Forelimb muscle (tissue), 1 donor: ENCODE measurements at regions not wholly inside any gene's neighbourhood (a gene's known extent, or its start where the extent isn't known, plus 50 kb on each side); places are given as distances from the start of the nearest gene placed in this dataset.

ENCODE experiments used
- DNase-seq: peaks from one replicate; pipeline ENCODE4 v3.0.0-alpha.2; 2013; ENCODE audit warnings: low read depth

DNA sequence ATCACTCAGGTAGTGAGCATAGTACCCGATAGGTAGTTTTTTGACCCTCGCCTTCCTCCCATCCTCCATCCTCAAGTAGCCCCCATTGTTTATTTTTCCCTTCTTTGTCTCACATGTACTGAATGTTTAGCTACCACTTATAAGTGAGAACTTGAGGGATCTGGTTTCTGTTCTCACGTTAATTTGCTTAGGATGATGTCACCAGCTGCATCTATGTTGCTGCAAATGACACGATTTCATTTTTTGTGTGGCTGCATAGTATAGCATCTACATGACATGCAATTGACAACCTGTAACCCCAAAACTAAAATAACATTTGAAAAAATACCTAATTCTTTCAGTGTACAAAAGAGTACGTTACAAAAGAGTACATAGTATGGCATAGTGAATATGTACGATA lies 254.0 kb upstream of the NOVA1 start:
- DNase-seq = no peak

DNA sequence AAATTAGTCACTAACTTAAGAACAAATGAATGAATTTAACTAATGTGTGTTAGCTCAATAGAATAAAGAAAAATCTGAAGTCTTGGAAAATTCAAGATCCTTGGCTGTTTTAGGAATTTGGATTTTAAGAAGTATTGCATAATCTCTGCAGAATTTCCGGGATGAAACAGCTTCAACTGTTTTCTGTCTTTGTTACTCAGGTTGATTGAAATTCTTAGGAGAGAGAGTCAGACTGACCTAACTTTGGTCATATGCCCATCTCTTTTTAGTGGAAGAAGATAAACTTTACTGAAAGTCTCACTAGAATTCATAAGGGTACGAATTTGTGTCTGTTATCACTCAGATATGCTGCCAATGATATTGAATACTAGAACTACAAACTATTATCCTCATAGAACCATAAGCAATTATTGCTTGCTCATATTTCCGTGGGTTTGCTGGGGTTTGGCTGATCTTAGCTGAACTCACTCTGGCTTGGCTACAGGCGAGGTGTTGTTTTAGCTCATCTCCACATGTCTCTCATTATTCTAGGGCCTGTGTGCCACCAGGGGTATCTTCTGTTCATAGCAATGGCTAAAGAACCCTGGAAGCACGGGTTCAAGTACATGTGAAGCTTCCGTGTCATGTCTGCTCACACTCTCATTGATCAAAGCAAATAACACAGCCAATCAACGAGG lies 257.4 kb upstream of the NOVA1 start:
- DNase-seq = no peak

DNA sequence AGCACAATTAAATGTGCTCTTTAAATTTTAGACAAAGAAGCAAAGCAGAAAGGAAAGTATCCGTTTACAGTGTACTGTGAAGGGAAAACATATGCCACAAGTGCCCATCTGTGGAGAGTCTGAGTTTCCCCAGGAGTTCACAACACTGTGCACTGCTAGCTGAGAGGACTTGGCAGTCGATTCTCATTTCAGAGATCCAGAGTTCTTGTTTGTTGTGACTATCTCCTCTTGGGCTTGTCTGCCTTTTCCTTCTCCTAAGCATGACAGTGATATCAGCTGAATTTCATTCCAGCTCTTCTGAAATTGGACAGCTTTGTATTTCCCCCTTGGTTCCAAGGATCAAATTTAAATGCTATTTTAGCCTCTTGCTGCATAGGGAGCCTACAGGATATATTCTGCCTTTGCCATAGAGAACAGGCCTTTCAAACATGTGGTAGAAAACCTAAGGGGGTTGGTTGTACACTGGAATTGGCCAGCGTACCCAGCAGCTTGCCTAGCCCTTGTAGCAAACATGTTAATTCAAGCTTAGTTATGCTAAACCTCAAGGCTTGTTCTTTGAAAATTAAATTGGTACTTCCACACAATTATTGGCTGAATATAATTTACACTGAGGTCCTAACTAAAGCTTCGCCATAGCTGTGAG lies 259.2 kb upstream of the NOVA1 start:
- DNase-seq = no peak

DNA sequence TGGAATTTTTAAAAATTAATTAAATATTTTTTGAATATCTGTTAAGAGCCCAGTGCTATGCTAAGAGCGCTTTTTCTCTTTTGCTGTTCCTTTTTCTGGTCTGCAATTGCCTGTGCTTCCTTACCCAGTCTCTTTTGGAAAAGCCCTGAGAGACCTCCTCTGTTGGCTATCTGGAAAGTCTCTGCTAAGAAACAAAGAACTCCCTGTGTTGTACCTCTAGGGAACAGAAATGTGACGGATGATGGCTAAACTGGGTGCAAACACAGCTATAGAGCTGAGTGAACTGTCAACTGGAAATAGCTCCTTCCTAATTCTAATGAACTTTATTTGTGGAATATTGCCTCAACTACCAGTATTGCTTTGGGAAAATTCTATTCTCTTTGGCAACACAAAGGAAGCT lies 261.6 kb upstream of the NOVA1 start:
- no peak for DNase-seq

DNA sequence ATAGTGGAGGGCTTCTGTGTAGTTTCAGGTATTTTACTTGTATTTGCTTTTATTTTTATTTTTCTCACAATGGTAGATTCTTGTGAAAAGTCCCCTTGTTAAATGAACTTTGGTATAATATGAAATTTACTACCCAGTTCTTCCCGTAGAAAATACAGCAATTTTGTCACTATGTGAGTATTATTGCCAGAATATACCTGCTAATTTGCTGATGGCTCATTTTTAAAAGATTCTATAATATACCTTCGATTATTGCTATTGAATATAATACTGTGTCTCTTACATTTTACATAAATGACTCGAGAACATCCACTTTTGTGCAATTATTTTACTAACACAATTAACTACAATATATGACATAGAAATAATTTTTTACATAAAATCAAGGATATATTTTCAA lies 262.3 kb upstream of the NOVA1 start:
- DNase-seq = no peak

DNA sequence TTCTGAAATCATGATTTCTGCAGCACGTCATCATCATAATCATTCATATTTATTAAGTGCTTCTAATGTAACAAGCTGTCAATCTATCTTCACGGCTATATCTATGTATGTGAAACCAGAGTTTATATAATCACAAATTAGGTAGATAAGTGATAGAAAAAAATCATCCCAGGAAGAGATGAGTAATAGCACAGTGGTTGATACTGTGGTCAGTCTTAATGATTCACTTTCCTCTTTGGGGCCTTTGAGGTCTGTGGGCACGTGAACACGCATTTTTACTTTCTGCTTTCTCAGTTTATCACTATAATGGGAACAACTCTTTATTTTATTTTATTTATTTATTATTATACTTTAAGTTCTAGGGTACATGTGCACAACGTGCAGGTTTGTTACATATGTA lies 265.9 kb upstream of the NOVA1 start:
- no peak for DNase-seq

DNA sequence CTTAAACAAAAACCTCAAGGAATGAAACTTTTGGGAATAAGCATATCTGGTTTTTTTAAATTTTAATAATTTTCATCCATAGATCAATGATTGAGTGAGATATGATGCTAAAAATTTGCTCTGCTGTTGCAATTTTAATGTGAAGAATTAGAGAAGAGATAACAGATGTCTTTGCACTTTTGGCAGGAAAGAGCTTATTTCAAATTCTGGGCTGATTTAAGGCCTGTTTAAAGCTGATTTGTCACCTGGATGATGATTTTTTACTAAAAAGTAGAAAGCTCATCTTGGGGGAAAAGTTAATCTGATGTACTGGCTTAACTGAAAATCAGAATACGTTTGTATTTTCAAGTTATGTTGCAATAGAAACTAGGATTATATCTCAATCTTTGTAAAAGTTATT lies 268.9 kb upstream of the NOVA1 start:
- no peak for DNase-seq

DNA sequence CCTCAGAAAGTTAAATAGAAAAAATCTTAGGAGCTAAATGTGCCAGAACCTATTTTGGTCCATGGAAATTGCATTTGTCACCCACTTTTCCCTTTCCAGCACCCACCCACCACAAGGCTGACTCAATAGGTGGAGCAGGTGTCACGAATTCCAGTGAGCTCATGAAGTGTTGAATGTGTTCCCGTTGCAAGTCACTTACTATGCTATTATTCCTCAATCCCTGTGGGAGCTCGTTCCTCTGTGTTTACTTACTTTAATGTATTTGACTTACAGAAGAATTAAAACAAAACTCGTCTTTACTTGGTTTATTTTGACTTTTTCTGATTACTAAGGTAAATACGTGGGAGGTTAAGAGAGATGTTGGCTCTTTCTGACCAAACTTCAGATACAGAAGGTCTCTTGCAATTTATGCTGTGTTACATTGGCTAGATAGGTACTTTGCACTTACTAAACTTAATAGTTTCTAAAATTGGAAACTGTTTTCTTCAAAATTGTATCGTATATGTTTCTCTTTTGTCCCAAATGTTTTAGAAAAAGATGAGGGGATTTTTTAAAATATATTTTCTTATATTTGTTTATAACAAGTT lies 269.4 kb upstream of the NOVA1 start:
- DNase-seq = no peak

DNA sequence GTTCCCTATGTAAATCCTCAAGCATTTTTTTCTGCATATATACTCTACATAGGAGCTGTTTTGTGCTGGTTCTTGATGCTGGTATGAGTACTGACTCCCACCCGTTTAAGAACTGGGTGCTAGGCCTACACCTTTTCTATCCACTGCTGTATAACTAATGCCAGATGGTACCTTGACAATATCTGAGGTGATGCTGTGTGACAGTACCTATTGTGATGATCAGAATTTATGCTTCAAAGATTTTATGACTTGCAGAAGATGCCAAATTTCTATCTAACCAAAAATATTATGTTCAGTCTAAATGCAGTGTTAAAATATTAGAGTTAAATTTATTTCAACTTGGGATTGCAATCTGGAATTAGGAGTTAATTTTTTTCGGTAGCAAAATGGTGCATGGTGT lies 272.3 kb upstream of the NOVA1 start:
- DNase-seq = no peak

DNA sequence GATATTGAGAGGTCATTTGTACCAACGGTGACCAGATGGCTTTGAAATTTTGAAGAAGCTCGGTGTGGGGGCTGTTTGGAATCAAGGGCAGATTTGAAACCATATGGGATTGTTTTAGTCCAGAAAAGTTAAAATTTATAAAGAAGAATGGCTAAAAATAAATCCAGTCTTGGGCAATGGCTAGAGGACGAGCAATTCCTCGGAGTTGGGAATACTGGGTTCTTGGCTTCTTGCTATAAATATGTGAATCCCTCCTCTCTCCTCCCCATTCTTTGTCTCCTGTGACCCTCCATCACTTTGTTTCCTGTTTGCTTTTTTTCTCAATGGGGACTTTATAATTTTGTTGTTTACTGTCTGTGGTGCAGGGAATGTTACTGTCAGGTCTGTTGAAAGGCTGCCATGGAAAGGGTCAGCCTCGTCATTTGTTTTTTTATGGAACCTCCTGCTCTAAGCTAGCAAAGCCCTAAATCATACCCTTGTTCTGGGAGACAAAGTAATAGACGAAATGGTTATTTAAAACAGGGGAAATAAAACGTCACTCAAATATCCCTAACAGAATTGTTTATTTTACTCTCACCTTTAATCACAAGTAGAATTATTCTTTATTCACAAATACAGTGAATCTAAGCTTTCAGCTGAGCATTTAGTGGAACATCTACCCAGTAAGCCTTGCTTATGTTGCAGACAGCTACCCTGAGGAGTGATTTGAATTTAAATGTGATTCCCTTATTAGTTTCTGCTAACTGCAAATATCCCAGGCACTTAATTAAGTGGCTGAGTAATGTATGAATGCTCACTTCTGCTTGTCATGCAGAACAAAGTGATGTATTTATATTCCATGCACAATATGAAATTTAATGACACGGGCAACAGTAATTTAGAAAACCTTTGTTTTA lies 273.1 kb upstream of the NOVA1 start:
- DNase-seq = no peak

DNA sequence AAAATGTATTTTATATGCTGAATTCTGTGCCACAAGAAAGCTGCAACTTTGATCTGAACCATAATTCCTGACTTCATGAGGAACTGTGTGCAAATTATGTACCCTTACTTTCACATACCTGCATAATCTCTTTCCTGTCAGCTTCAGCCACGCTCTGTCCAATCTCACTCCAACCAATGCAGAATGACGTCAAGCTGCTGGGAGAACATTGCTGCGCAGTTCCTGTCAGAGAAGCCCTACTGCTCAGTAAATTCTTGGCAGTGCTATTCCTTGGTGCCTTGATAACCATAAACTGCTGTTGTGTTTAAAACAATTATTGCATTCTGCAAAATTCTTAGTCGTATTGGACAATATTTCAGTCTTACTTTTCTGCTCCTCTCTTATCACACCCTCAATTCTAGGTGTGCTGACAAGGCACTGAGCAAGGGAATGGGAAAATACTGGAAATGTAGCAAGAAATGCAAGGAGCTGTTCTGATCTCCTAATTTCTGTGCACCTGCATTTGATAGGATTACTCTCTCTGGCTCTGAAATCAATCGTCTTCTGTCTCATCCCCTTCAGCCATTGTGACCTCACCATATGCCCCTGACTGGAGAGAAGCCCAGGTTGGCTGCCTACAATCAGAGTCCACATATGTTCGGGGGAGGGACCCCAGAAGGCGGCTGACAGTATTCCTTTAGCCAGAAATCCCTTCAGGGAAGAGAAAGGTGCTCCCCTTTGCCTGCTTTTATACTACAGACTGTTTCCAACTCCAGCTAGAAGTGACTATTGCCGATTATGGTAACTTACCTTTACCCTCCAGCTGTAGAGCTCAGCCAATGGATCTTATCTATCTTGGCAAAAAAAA lies 274.9 kb upstream of the NOVA1 start:
- DNase-seq = no peak

DNA sequence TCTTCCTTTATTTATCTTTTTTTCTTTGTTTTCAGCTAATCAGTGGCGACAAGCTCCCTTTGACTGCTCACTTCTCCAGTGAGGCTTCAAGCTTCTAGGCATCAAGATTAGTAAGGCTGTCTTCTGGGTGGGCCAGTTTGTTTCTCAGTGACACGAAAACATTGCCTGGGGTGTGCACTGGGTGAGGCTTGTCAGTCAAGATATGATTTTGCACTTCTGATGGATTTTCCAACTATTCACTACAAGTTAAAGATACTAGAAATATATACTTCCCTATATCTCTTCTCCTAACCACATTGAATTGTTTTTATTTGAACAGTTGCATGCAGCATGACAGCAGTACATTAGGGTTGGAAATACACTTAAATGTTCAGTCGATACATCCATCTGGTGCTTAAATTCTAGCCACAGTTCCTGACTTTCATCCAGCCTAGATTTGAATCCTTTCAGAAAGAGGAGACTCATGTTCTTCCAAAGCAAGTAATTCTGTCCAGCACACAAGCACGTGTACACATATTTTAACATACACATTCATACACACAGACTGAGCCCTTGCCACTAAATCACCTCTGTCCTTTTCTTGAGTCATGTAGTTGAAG lies 275.6 kb upstream of the NOVA1 start:
- DNase-seq = no peak

DNA sequence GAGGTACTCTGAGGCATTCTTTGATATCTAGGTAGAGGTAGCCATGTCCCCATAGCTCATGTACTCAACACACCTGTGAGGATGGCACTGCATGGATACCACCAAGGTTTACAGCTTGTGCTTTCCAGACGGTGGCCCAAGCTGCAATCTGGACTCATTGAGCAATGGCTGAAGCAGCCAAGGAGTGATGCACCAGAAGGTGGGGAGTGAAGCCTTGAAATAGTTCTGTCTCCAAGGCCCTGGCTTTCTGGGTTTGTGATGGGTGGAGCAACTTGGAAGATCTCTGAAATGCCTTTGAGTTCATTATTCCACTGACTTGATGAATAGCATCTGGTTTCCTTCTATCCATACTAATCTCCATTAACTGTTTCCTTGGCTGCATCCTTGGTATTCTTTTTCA lies 290.0 kb upstream of the NOVA1 start:
- no peak for DNase-seq

DNA sequence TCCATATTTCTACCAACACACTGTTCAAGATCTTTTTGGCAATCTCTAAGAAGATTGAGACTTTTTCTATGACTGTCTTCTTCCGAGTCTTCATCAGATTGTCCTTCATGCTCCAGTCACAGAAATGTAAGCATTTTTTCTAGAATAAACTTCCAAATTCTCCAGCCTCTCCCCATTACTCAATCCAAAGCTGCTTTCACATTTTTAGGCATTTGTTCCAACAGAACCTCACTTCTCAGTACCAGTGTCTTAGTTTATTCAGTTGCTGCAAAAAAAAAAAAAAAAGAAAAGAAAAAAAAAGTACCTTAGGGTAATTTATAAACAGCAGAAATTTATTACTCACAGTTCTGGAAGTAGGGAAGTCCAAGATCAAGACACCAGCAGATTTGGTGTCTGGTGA lies 290.8 kb upstream of the NOVA1 start:
- DNase-seq = no peak

DNA sequence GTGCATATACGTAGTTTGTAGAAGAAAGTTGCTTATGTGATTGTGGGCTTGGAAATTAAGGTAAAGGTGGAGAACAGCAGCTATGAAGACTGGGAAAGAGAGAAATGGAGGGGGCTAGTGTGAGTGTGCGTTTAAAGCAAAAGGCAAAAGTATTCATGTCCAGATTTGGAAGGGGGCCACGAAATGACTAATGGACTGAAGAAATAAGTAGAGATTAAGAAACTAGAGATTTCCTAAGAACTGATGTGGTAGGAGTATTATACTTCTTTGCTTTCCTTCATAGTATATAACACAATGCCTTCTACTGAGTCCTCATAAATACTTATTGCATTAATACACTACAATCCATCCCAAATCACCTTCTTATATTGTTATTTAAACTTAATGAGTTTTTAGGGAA lies 298.6 kb upstream of the NOVA1 start:
- DNase-seq = no peak

DNA sequence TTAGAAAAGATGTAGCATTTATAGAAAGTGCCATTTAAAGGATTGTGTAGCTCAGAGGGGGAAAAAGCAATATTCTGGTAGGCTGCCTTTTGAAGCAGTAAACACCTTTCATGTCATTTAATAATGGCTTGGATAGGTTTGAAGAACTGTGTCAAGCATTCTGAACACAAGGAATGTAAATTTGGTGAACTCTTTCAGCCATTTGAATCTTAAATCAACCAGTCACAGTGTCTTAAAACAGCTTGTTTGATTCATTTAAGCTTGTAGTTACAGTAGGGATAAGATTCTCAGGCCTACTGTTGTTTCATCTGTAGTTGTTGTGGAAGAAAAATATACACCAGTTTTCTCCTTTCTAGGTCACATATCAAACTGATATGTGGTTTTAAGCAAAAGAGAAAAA lies 299.4 kb upstream of the NOVA1 start:
- no peak for DNase-seq

DNA sequence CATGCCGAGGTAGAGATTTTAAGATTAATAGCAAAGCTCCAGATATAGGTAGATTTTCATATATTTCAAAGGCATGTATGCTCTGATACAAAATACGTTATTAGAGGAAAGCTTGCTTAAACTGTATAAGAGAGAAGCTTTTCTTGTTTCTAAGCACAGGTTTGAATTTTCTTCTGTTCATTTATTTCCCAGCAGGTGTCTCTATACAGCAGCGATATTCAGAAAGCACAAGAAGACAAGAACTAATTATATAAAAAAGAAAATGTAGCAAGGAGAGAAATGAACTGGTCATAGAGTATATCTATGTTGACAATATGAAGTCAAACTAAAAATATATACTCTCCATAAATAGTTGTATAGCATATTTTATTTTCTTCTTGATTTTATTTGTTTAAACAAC lies 307.4 kb upstream of the NOVA1 start:
- peak; percentile 8 for DNase-seq

DNA sequence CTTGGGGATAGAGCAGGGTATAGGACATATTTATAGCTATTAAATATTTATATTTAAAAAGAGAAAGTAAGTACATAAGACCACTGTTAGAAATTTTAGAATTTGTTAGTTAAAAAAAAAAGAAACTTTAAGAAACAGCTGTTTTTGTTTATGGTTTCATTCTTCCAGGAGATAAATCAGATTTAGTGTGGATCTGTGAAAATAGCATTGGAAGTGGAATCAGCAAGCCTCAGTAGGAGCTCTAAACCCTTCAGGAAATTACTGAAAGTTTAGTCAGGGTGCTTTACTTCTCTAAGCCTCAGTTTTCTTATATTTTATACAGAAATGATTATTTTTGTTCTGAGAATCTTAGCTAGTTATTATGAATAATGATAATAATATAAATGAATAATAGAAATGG lies 316.0 kb upstream of the NOVA1 start:
- DNase-seq = no peak

DNA sequence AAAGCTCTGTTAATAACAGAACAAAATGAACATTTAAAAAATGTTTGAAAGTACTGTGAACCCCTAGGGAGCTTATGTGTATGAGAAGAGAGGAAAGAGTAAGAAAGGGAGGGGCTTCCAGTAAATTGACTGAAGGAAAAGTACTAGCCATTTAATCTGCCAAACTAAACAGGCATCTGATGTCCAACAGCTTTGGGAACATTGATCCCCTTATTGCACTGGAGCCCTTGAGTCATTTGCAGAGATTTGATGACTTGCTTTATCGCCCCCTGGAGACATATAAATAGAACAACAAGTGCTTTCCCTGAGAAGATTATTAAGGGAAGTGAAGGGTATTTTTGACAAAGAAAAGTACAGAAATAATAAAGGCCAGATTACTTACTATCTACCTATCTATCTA lies 319.3 kb upstream of the NOVA1 start:
- DNase-seq = peak; percentile 38

DNA sequence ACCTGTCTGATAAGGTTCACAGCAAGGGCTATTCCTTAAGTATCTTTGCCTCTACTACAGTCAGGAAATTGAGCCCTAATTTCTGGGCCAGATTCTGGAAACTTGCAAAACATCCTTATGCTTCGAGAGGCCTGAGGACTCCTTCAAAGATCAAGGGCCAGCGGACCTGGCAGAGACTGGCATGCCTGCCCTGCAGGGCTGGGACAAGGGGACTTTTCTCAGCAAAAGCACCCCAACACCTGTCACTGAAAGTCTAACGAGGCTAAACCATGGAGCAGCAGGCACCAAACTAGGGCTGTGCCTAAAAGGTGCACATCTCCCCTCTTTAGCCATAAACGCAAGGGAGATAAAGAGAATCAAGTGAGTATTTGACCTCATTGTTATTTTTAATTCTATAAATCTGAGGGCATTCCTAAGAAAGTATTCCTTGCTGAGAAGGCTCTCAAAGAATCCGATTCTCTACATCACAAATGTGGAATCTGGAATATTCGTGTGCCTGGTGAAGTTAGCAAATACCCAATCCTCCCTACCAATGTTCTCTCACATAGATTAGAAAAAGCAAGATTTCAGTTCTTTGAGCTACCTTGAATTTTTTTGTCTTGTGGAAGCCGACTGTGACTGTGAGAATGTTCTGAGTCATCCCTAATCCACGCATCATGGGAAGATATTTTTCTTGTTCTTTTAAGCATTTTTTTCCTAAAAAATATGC lies 328.2 kb upstream of the NOVA1 start:
- DNase-seq = no peak

DNA sequence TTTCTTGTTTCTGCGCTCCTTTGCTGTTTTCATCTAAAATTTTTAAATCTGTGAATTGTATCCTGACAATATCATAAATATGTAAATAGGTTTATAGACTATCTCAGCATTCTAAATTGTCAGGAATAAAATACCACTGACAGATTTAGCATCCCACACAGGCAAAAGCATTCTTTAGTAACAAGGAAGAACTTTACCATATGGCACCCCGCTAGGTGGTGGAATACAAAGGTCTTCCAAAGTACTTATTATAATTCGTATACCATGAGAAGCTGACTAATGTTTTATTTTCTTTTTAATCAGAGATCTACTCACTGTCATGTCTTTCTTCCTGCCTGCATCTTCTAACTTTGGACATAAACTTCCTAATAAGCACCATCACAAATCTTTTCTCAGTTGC lies 328.8 kb upstream of the NOVA1 start:
- no peak for DNase-seq
